MM.1S (cell line): ENCODE measurements at regions not wholly inside any gene's neighbourhood (a gene's known extent, or its start where the extent isn't known, plus 50 kb on each side); places are given as distances from the start of the nearest gene placed in this dataset.

ENCODE experiments used
- CTCF ChIP-seq: fragments of 300-600 bp; sonication (generic); IDR thresholded peaks from 2 replicates; pipeline ENCODE4 v1.5.1; 2016; ENCODE audit warnings: antibody characterized with exemption, low read length, mixed read lengths
- EZH2phosphoT487 ChIP-seq: fragments of 300-600 bp; sonication (generic); IDR thresholded peaks from 2 replicates; pipeline ENCODE4 v1.6.1; 2018; ENCODE audit warnings: antibody characterized with exemption, low read length

GRCh38 chr15:38085931-38086568, 151.6 kb downstream of the TMCO5A start:
- TF ChIP-seq CTCF: no peak
- no peak for TF ChIP-seq EZH2phosphoT487
